Stimulated activated CD4-positive, alpha-beta T cell treated with anti-CD3 and anti-CD28 coated beads, TNF-alpha, amount 100 ng/mL, for 4 hours (primary cell): ENCODE measurements at regions not wholly inside any gene's neighbourhood (a gene's known extent, or its start where the extent isn't known, plus 50 kb on each side); places are given as distances from the start of the nearest gene placed in this dataset.
A peak's percentile ranks its signal among the peaks of the same experiment; 100 is the strongest.

Source experiments
- DNase-seq, 3 experiments: peaks; one replicate each; pipeline ENCODE4 v3.0.0-alpha.2; 2020; ENCODE audit warnings: low read depth in 3 of 3

DNA sequence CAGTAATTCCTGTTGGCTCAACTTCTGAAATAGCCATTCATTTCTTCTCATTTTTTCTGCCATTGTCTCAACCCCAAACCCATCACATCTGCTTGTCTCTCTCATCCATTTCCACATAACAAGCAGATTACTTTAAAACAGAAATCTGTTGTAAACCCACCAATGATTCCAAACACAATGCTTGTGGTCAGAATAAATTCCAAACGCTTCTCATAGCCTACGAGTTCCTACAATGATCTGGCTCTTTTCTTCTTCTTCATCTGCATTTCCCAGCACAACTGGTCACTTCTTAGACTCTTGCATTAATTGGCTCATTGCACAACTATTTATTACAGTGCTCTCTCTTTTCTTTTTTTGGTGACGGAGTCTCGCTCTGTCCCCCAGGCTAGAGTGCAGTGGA lies 364.1 kb downstream of the GATA3 start:
- DNase-seq: no peak

DNA sequence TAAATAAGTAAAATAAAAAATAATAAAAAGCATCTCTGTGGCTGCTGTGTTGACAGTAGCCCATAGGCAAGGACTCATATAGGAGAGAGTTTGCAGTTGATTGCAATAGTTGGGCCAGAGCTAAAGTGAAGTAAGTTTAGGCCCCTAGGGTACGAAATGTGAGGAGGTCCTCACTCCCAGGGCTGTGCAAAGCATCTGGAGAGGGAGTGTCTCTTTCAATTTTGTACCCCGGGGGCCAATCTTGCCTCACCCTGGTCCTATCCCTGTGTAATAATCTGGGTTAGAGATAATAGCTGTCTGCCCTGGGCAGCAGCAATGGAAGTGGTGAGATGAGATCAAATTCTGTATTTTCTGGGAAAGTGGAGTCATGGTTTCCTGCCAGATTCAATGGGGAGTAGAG lies 365.7 kb downstream of the GATA3 start:
- DNase-seq: no peak

DNA sequence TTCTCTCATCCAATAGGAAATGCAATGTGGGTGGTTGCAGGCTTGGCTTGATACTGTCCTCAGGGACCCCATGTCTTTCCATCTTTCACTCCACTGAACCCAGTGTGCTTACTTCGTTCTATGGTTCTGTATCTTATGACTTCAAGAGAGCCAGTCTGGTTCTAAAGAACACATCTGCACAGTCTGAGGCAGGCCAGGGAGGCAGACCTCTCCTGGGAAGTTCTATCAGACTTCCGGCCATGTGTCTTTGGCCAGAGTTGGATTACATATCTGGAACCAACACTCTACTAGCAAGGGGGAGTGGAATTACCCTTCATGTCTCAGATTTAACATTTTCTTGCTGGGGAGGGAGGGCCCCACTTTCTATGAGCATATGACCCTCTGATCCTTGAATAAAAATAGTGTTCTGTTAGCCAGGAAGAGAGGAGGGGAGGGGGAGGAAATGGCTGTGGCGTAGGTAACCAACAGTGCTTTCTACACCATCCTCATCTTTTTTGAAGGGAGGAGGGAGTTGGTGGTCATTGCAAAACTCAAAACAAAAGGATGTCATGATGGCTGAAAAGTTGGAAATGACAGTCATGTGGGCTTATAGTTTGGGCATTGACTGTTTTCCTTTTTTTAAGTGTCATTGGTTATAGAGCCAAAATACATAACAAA lies 370.2 kb downstream of the GATA3 start:
- no peak for DNase-seq

DNA sequence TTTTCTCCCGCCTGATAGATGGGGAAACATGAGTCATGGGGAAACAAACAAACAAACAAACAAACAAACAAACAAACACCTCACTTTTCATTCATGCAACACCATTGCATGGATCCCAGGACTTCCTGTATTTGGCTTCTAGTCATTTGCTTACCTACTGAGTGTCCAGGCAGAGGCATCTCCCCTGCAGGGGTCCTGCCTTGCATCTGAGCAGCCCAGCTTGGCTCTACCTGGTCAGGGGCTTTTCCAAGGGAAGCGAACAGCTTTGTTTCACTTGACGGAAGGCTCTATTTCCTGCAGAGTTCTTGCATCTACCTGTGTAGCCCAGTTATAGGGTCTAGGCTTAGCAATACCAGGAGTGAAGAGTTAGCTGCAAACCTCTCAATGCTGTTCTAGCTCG lies 374.2 kb downstream of the GATA3 start:
- DNase-seq: no peak

DNA sequence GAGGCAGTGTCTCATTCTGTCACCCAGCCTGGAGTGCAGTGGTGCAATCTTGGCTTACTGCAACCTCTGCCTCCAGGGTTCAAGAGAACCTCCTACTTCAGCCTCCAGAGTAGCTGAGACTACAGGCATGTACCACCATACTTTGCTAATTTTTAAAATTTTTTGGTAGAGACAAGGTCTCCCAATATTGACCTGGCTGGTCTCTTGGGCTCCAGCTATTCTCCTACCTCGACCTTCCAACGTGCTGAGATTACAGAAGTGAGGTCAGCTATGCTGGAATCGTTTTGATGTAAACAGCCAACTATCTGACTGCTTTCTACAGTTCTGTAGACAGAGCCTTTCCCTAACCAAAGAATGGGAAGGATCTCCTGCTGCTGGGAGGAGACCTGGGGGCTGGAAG lies 375.8 kb downstream of the GATA3 start:
- no peak for DNase-seq

DNA sequence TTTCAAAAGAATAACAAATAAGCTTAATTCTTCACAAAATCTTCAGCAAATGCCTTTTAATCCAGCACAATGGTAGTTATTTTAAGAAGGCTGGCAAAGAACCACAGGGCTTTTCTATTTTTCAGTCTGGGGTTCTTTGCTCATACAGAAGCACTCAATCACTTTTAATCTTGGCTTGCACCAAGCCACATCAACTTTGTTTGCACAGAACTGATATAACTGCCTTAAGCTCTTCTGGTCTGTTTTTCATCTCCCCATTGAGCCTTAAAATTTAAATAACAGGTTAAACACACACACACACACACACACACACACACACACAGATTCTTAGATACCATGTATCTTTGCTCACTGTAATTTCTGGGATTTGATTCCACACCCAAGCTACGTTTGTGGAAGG lies 377.0 kb downstream of the GATA3 start:
- DNase-seq: no peak

DNA sequence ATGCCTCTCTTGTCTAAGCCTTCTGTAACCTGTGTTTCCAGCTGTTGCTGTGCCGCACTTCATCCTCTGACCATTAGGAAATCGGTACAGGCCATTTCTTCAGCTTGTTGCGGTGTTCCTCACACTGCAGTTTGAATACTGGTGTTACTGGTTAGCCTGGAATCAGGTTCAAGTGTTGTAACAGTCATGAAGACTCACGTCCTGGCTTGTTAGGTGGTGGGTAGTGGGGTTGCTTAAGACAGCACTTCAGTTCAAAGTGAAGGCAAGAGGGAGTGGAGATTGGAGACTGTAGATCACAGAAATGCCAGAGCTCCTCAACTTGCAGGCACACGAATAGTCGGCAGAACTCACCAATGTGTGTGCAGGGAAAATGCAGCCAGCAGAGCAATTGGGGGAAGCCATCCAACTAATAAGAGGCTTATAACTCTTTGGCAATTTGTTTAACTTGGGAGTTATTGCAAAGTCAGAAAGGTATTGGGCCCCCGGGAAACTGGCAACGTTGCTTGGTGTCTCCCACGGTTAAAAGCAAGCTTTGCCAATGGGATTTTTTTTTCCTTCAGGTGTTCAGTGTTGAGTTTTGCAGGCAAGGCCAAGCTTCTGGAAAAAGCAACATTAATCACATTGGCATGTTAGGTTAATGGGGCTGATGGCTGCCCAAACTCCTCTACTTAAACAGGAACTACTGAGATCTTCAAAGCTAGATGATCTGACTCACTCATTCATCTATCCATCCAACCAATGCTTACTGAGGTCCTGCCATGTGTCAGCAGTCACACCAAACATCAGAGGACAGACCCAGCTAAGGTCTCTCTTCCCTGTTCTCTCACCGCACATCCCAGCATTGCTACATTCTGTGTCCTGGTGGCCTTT lies 380.9 kb downstream of the GATA3 start:
- no peak for DNase-seq

DNA sequence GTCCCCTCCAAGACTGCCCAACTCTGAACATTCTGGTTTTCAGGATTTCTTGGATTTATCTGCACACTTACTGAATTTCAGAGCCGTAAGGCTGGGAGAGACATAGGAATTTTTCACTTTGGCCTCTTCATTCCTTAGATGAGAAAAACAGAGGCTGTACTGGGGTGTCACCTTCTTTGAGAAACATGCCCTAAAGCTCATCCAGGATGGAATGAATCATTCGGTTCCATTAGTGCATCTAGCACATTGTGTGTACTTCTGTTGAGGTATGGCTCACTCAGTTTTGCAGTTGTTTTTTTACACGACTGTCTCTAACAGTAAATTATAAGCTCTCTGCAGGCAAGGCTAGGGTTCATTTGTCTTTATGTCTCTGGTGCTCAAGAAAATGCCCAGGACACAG lies 383.4 kb downstream of the GATA3 start:
- no peak for DNase-seq

DNA sequence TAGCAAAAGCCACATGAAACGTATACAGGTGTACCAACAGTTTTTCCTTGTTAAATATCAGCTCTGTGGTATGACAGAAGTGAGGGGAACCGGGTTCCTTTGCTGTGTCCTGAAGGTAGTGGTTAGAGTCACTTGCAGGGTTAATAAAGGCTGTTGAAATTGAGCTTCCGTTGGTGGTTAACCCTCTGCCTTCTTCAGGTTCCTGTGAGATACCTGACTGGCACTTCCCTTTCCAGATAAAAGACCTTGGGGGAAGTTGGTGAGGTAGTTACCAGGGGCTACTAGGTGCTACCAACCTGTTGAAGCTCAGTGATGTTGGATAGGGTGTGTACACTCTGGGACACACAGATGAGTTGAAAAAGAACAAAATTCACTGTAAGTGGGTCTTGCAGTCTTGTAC lies 384.1 kb downstream of the GATA3 start:
- DNase-seq: no peak

DNA sequence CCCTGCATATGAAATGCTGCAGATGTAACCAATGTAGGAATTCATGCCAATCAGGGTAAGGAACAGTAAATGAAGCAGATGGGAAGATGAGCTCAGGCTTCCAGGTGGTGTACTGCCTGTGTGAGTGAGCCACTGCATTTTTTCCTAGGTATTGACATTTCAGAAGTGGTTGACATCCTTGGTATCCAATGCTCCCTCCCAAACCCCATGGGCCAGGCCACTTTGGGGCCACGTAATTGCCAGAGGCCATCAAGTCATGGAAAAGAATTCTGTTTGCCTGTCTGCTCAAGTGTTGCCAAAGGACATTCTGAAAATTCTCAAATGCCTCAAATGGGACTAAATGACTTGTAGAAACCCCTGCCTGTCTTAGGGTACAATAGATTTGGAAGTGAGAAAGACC lies 384.6 kb downstream of the GATA3 start:
- no peak for DNase-seq

DNA sequence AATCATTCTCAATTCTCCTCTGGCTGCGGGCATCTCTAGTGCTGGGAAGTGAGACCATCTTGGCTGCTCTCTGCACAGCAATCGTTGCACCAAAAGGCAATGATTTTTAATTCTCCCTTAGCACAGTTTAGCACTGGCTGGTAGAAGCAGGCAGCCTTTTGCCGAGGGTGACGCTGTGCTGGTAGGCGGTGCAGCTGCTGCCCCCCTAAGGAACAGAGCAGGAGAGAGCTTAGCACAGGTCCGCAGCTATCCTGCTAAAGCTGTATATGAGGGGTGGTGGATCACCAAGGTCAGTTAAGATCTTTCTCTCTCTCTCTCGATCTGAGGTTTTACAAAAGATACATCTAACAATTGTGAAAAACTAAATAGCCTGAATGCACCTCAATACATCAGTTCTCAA lies 390.1 kb downstream of the GATA3 start:
- DNase-seq: peak in 1 of 3 experiments; percentile 8

DNA sequence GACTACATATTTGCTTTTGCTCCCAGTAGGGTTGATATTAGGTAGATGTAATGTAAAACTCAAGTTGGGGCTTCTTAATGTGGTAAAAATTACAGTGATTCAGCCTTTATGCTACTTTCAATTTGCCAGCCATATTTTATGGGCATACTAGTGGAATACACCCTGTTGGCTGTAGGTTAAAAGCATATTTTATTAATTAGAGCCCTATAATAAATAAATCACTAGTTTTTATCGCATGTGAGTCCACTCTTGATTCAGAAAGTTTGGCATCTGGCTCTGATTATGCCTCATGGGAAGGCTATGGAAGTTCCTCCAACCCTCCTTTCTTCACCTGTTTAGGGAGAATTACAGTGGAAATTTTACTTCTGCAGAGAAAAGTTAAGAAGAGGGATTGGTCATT lies 390.9 kb downstream of the GATA3 start:
- no peak for DNase-seq

DNA sequence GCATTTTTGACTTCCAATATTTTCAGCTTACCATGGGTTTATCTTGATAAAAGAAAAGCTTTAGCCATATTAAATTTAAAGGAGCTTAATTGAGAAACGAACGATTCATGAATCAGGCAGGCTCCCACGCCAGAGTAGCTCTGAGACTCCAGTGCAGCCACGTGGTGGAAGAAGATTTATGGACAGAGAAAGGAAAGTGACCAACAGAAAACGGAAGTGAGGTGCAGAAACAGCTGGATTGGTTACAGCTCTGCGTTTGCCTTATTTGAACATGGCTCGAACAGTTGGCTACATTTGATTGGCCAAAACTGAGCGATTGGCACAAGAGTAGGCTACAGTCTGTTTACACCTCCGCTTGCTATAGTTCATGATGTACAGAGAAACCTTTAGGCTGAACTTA lies 395.4 kb downstream of the GATA3 start:
- no peak for DNase-seq

DNA sequence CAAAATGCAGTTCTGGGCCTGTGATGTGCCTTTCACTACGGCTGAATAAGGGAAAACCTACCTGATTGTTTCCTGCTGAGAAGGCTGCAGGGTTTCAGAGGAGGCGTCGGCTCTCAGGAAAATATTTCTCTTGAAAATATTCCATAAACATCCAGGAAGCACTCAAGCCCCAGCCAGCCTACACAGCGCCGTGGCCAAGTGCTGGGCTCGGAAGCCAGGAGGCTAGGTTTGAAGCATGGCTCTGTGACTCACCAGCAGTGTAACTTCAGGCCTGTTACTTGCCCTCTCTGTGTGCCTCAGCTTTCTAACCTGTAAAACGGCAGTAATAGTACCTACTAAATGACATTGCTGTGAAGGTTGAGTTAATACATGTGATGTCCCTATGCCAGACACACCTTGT lies 399.1 kb downstream of the GATA3 start:
- no peak for DNase-seq

DNA sequence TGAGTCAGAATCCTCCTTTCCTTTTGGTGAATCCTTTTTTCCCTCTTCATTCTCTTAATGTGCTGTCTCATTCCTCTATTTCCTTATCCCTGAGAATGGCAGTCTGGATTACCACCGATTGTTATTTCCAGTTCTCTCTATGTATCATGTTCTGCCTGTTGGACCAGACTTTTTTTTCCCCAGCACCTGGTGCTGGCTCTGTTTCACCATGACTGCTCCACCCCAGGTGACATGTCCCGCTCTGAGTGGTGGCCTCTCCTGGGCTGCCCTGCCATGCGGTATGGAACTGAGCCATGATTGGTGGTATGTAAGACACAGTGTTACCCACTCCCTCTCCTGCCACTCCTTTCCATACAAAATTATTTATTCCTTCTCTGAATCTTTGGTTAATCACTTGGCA lies 399.9 kb downstream of the GATA3 start:
- DNase-seq: no peak

DNA sequence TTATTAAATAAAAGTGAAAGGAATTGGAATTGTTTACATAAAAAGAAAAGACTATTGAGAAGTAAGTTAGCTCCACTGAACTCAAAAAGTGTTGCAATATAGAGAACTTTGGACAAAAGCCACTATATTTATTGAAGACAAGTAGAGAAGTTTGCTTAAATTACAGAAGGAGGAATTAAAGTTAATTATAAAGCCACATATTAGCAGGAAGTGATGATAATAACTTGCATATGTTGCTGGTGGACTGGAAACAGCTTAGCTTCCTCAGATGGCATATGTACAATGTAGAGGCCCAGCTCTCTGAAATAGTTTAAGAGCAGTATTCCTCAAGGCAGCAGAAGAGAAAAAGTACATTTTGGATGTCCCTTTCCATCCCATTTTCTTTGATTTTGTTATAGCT lies 400.7 kb downstream of the GATA3 start:
- no peak for DNase-seq

DNA sequence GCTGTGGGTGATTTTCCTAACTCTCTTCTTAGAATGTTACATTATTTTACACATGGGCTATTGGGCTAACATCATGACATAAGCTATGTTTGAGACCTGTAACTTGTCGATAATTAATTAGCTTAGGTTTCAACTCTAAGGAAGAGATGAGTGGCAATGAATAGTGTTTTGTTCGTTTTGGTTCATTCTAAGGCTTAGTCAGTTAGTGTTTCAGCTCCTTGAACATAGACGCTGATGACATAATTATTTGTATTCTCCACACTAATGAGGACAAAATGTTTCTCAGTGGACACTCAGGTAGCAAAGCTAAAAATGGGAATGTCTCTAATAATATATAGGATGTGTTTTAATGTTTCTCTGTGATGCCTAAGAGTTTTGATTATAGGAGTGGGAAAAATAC lies 401.9 kb downstream of the GATA3 start:
- no peak for DNase-seq

DNA sequence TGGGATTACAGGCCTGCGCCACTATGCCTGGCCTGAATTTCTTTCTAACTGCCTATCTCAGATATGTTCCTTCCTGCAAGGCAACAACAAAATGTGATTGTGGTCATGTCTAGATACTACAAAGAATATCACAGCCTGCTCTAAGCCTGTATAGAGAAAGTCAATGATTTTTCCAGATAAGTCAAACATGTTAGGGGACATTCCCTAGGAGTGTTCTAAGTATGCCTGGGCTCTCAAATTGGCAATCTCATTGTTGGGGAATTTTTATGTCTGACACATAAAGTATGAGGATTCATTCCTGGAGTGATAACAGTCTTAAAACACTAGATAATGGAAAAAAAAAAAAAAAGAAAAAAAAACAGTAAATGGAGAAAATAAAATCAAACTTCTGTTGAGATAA lies 406.1 kb downstream of the GATA3 start:
- no peak for DNase-seq

DNA sequence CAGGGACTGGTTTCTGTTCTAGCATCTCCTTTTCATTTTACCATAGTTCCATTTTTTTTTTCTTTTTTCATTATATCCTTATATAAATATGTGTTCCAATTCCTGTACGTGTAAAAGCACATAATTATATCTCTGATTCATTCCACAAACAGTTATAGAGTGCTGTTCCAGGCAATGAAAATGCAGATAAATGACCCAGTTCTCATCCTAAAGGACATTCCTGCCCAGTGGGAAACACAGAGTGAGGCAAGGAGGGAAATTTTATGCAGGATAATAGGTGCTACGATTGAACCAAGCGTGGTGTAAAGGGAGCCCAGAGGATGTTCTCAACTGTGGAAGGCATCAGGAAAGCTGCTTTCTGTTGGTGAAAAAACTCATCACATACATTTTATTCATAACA lies 408.1 kb downstream of the GATA3 start:
- no peak for DNase-seq

DNA sequence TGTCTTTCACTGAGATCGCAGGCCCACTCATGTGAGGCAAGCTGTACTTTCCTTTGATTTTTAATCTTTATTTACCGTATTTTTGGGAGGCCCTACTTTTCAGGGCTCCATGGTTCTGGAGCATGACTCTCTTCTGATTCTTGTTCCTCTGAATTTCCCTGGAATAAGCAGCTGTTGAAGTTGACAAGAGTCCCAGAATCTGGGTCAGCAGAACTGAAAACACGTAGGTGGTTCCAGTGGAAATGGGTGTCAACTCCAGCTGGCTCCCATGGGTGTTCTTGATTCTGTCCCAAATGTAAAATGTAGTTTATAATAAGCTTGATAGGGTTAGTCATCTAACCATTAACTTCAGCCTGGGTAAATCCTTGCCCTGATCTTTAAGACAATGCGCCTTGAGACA lies 409.4 kb downstream of the GATA3 start:
- DNase-seq: no peak

DNA sequence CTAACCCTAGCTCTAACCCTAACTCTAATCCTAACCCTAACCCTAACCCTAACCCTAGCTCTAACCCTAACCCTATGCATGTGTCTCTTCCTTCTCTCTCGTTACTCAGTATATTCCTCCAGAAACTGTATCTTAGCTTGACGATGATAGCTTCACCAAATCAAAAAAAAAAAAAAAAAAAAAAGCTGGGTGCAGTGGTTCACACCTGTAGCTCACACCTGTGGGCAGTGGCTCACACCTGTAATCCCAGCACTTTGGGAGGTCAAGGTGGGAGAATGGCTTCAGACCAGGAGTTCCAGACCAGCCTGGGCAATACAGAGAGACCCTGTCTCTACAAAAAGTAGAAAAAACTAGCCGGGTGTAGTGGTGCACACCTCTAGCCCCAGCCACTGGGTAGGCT lies 414.0 kb downstream of the GATA3 start:
- DNase-seq: no peak

DNA sequence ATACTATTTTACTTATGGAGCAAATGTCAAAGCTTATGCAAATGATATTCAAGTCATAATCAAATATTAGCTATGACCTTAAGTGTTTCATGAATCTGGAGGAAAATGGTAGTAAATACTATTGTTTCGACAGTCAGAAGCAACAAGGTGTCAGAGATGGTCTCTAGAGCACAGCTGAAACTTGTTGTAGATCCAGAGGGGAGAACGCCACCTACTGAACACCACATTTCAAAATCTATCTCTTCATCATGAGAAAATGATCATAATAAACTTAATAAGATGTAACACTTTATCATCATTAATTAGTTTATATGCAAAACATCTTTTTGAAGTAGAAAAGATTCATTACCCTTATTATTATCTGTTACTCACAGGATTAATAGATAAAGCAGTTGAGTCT lies 418.7 kb downstream of the GATA3 start:
- DNase-seq: peak in 1 of 3 experiments; percentile 2

DNA sequence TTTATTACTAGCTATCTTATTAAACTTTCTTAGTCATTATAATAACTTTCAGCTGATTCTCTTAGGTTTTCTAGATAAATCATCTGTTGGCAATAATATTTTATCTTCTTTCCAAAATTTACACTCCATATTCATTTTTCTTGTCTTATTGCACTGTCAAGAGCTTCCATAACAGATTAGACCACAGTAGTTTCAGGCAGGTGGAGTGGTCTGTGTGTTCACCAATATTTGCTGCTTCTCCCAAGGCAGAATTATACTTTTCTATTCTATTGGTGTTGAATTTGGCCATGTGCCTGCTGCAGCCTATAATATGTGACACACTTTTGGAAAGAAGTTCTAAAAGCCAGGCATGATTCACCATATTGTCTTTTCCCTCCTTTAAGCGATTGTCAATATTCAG lies 422.8 kb downstream of the GATA3 start:
- no peak for DNase-seq
